CD4-positive, alpha-beta T cell (primary cell): ENCODE measurements at regions not wholly inside any gene's neighbourhood (a gene's known extent, or its start where the extent isn't known, plus 50 kb on each side); places are given as distances from the start of the nearest gene placed in this dataset.

ENCODE experiments used
- ATAC-seq: fragments of 200-7000 bp; cut with Tn5 transposase; one replicate; pipeline ENCODE4 v1.10.0; 2022; ENCODE audit warnings: mild to moderate bottlenecking; ENCODE audit not compliant: poor library complexity
- CTCF ChIA-PET: fragments of 350-600 bp; sonication (Branson Sonifier 250); formaldehyde crosslinking; loops from one replicate; lab custom pipeline; 2021; ENCODE audit warnings: antibody characterized with exemption, inconsistent platforms; lab: Charles Lee
- POLR2A ChIA-PET: fragments of 350-600 bp; sonication (Branson Sonifier 250); formaldehyde crosslinking; loops from one replicate; lab custom pipeline; 2021; ENCODE audit warnings: antibody characterized with exemption, inconsistent platforms; lab: Charles Lee
- DNase-seq, 14 experiments: peaks; one replicate each; pipeline ENCODE4 v3.0.0-alpha.2; 2013 to 2020; ENCODE audit warnings: mixed read lengths in 2 of 14
- H3K27ac ChIP-seq, 2 donors: one replicate each; pipeline versions ENCODE4 v1.5.1 to v1.7.0; 2013; ENCODE audit warnings: low read length in 2 of 2, low read depth in 1 of 2, mild to moderate bottlenecking in 1 of 2
- H3K27me3 ChIP-seq, 2 experiments: 1 replicate in 1 of 2; 2 replicates in 1 of 2; pipeline versions ENCODE4 v1.6.1 to v1.7.0; 2013; ENCODE audit warnings: low read length in 2 of 2, control low read depth in 1 of 2, mild to moderate bottlenecking in 1 of 2, moderate library complexity in 1 of 2; ENCODE audit not compliant: insufficient read depth in 2 of 2, control insufficient read depth in 1 of 2
- H3K36me3 ChIP-seq: one replicate; pipeline ENCODE4 v1.6.1; 2013; ENCODE audit warnings: low read length, control low read depth; ENCODE audit not compliant: insufficient read depth
- H3K4me1 ChIP-seq: one replicate; pipeline ENCODE4 v1.6.1; 2013; ENCODE audit warnings: low read length, control low read depth; ENCODE audit not compliant: insufficient read depth
- H3K4me3 ChIP-seq: one replicate; pipeline ENCODE4 v1.5.1; 2013; ENCODE audit warnings: mild to moderate bottlenecking, low read length, moderate library complexity
- H3K9me3 ChIP-seq, 2 experiments: 1 replicate in 1 of 2; 2 replicates in 1 of 2; pipeline versions ENCODE4 v1.6.1 to v1.7.0; 2013; ENCODE audit warnings: low read length in 2 of 2, mild to moderate bottlenecking in 2 of 2, control low read depth in 1 of 2, moderate library complexity in 1 of 2; ENCODE audit not compliant: control insufficient read depth in 1 of 2, insufficient read depth in 1 of 2
- H3K27ac Mint-ChIP-seq: one replicate; pipeline ENCODE4 v1.8.0; 2020; ENCODE audit warnings: mixed read lengths
- H3K27me3 Mint-ChIP-seq: one replicate; pipeline ENCODE4 v1.8.0; 2021; ENCODE audit warnings: mixed read lengths
- H3K36me3 Mint-ChIP-seq: one replicate; pipeline ENCODE4 v1.8.0; 2021; ENCODE audit warnings: low read depth, mixed read lengths
- H3K4me1 Mint-ChIP-seq: one replicate; pipeline ENCODE4 v1.8.0; 2021; ENCODE audit warnings: low read depth, mixed read lengths
- H3K4me3 Mint-ChIP-seq: one replicate; pipeline ENCODE4 v1.8.0; 2020; ENCODE audit warnings: mild to moderate bottlenecking, mixed read lengths
- H3K9me3 Mint-ChIP-seq: one replicate; pipeline ENCODE4 v1.8.0; 2020; ENCODE audit warnings: mixed read lengths
- intact Hi-C, 2 experiments: fragments of 100-400 bp; cut with DNase I in 1 of 2; cut with micrococcal nuclease in 1 of 2; formaldehyde crosslinking; loops; one replicate each; pipeline versions ENCODE4 v1.15.1 to v1.9.0; 2023 to 2025; cut with DNase I, micrococcal nuclease
- TF ChIP-seq, protein P1 (sequence below): fragments of 200-600 bp; IDR thresholded peaks from one replicate; pipeline ENCODE4 v1.8.0; 2022; ENCODE audit warnings: antibody characterized with exemption, mild to moderate bottlenecking

DNA sequence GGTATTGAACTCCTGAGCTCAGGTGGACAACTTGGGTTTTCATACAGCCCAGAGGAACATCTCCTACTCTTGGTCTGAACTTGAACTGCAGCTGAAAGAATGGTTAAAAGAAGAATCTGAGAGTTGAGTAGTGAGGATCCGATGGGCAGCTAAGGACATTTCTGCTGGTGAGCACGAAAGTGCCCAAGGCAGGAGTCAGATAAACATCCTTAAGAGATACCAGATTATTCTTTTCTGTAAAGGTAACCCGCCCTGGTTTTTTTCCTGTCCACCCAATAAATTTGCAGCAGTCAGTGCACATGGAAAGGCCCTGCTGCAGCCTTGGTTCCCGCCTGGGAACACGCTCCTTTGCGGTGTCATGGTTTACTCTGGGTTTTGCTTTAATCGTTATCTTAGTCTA, 78.4 kb upstream of the ARHGEF7 start:
- Histone ChIP-seq H3K9me3 (no peaks in the 10 kb centered on the region), H3K27ac (no peak overlapping the region), H3K27me3 (peaks cover 0 to 6% of the 10 kb centered on the region in 2 experiments), H3K4me3 (no peak overlapping the region), H3K36me3 (no peaks in the 10 kb centered on the region), H3K4me1 (peaks cover 9% of the 10 kb centered on the region)
- ATAC-seq (no peak), DNase-seq (no peak)
- H3K4me1 Mint-ChIP-seq = no peaks in the 10 kb centered on the region
- H3K27me3 Mint-ChIP-seq = peaks cover 19% of the 10 kb centered on the region
- no peak overlapping the region for H3K27ac Mint-ChIP-seq
- TF ChIP-seq, protein P1, sequence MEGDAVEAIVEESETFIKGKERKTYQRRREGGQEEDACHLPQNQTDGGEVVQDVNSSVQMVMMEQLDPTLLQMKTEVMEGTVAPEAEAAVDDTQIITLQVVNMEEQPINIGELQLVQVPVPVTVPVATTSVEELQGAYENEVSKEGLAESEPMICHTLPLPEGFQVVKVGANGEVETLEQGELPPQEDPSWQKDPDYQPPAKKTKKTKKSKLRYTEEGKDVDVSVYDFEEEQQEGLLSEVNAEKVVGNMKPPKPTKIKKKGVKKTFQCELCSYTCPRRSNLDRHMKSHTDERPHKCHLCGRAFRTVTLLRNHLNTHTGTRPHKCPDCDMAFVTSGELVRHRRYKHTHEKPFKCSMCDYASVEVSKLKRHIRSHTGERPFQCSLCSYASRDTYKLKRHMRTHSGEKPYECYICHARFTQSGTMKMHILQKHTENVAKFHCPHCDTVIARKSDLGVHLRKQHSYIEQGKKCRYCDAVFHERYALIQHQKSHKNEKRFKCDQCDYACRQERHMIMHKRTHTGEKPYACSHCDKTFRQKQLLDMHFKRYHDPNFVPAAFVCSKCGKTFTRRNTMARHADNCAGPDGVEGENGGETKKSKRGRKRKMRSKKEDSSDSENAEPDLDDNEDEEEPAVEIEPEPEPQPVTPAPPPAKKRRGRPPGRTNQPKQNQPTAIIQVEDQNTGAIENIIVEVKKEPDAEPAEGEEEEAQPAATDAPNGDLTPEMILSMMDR = no peak
- ChIA-PET POLR2A (no interaction called here), CTCF (no interaction called here)
- H3K4me3 Mint-ChIP-seq = no peak overlapping the region
- H3K9me3 Mint-ChIP-seq = no peaks in the 10 kb centered on the region
- intact Hi-C loops = no loop called here
- no peaks in the 10 kb centered on the region for H3K36me3 Mint-ChIP-seq

DNA sequence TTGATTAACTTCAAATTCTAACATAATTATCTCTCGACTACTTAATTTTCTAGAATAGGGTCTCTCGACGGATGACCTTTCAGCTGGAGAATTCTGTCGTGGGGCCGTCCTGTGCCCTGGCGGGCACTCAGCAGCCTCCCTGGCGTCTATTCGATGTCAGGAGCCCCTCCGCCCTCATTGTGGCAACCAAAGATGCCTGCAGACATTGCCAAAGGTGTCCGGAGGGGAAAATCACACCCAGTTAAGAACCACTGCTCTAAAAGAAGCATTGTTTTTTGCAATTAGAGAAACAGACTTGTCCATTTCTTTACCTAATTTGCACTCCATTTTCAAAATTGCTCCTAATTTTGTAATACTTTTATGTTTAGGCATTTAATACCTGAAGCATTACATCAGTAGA, 79.2 kb upstream of the ARHGEF7 start:
- Histone ChIP-seq H3K27me3 (peaks cover 0 to 6% of the 10 kb centered on the region in 2 experiments), H3K4me3 (no peak overlapping the region), H3K4me1 (peaks cover 12% of the 10 kb centered on the region), H3K36me3 (no peaks in the 10 kb centered on the region), H3K27ac (no peak overlapping the region), H3K9me3 (no peaks in the 10 kb centered on the region)
- ATAC-seq (no peak), DNase-seq (no peak)
- Mint-ChIP-seq H3K27ac (no peak overlapping the region), H3K4me3 (no peak overlapping the region), H3K4me1 (no peaks in the 10 kb centered on the region), H3K9me3 (no peaks in the 10 kb centered on the region), H3K27me3 (peaks cover 19% of the 10 kb centered on the region), H3K36me3 (no peaks in the 10 kb centered on the region)
- ChIA-PET CTCF (no interaction called here), POLR2A (no interaction called here)
- intact Hi-C loops = no loop called here
- TF ChIP-seq, protein P1 = no peak

DNA sequence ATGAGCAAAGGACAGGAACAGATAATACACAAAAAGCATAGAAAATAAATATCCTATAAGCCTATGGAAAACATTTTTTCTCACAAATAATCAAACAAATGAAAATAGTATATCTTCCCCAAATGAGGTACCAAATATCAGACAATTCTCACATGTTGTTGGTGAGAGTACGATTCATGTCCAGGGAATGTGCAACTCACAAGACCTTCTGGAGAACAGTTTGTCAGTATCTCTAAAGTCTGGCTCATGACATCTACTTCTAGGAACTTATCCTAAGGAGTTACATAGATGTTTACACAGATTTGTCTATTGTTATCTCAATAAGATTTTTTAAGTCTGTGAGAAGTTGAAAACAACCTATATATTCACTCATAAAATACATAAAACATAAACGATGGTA, 80.3 kb upstream of the ARHGEF7 start:
- Mint-ChIP-seq H3K9me3 (no peaks in the 10 kb centered on the region), H3K4me1 (no peaks in the 10 kb centered on the region), H3K4me3 (no peak overlapping the region), H3K27me3 (peaks cover 22% of the 10 kb centered on the region), H3K36me3 (no peaks in the 10 kb centered on the region), H3K27ac (no peak overlapping the region)
- no peaks in the 10 kb centered on the region for H3K9me3 ChIP-seq
- no peaks in the 10 kb centered on the region for H3K36me3 ChIP-seq
- POLR2A ChIA-PET = no interaction called here
- no peak for ATAC-seq
- H3K4me1 ChIP-seq = peaks cover 12% of the 10 kb centered on the region
- TF ChIP-seq, protein P1 = no peak
- no peak for DNase-seq
- intact Hi-C loops = no loop called here
- H3K4me3 ChIP-seq = no peak overlapping the region
- H3K27ac ChIP-seq = no peak overlapping the region
- peaks cover 0 to 6% of the 10 kb centered on the region in 2 experiments for H3K27me3 ChIP-seq
- CTCF ChIA-PET = no interaction called here
